ENCODE measurements at regions not wholly inside any gene's neighbourhood (a gene's known extent, or its start where the extent isn't known, plus 50 kb on each side); places are given as distances from the start of the nearest gene placed in this dataset.

GRCh38 chr9:75728391-75728790 is 162.1 kb upstream of the PCSK5 start:
- Histone ChIP-seq H3K36me3 (ENCODE audit: insufficient read depth, low read length) (no peaks in the 10 kb centered on the region), H4K20me1 (ENCODE audit: insufficient read depth) (no peaks in the 10 kb centered on the region), H3F3A (ENCODE audit: insufficient read depth, low read length, poor library complexity, severe bottlenecking) (no peaks in the 10 kb centered on the region), H3K4me3 (ENCODE audit: low read length) (no peak overlapping the region), H3K9ac (ENCODE audit: low read length) (no peak overlapping the region), H3K9me2 (ENCODE audit: insufficient read depth, low read length) (no peaks in the 10 kb centered on the region), H2AFZ (ENCODE audit: low read depth, low read length) (no peak overlapping the region), H3K27me3 (ENCODE audit: insufficient read depth, low read depth, low read length) (no peaks in the 10 kb centered on the region), H3K79me2 (replicated peaks; ENCODE audit: insufficient read depth, low read length) (no peaks in the 10 kb centered on the region), H3K9me3 (ENCODE audit: low read length) (no peaks in the 10 kb centered on the region), H3K4me2 (ENCODE audit: low read length) (no peak overlapping the region), H3K27ac (ENCODE audit: low read length) (no peak overlapping the region)
- TF ChIP-seq POLR2AphosphoS5 (IDR thresholded peaks at IDR 0.05) (no peak), EP300 (conservative IDR thresholded peaks at IDR 0.05; ENCODE audit: poor library complexity, severe bottlenecking) (no peak), RAD21 (conservative IDR thresholded peaks at IDR 0.05) (no peak), TAF1 (IDR thresholded peaks at IDR 0.05; ENCODE audit: low read depth) (no peak), SMC3 (conservative IDR thresholded peaks at IDR 0.05; ENCODE audit: poor library complexity) (no peak), MXI1 (conservative IDR thresholded peaks at IDR 0.05; ENCODE audit: poor library complexity, severe bottlenecking) (no peak), EZH2 (IDR thresholded peaks at IDR 0.05; ENCODE audit: borderline replicate concordance, insufficient read depth, low read length, poor library complexity, severe bottlenecking) (no peak)
- TF ChIP-seq, protein P1, sequence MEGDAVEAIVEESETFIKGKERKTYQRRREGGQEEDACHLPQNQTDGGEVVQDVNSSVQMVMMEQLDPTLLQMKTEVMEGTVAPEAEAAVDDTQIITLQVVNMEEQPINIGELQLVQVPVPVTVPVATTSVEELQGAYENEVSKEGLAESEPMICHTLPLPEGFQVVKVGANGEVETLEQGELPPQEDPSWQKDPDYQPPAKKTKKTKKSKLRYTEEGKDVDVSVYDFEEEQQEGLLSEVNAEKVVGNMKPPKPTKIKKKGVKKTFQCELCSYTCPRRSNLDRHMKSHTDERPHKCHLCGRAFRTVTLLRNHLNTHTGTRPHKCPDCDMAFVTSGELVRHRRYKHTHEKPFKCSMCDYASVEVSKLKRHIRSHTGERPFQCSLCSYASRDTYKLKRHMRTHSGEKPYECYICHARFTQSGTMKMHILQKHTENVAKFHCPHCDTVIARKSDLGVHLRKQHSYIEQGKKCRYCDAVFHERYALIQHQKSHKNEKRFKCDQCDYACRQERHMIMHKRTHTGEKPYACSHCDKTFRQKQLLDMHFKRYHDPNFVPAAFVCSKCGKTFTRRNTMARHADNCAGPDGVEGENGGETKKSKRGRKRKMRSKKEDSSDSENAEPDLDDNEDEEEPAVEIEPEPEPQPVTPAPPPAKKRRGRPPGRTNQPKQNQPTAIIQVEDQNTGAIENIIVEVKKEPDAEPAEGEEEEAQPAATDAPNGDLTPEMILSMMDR (IDR thresholded peaks at IDR 0.05; ENCODE audit: poor library complexity, severe bottlenecking): no peak
- TF ChIP-seq, protein P2, sequence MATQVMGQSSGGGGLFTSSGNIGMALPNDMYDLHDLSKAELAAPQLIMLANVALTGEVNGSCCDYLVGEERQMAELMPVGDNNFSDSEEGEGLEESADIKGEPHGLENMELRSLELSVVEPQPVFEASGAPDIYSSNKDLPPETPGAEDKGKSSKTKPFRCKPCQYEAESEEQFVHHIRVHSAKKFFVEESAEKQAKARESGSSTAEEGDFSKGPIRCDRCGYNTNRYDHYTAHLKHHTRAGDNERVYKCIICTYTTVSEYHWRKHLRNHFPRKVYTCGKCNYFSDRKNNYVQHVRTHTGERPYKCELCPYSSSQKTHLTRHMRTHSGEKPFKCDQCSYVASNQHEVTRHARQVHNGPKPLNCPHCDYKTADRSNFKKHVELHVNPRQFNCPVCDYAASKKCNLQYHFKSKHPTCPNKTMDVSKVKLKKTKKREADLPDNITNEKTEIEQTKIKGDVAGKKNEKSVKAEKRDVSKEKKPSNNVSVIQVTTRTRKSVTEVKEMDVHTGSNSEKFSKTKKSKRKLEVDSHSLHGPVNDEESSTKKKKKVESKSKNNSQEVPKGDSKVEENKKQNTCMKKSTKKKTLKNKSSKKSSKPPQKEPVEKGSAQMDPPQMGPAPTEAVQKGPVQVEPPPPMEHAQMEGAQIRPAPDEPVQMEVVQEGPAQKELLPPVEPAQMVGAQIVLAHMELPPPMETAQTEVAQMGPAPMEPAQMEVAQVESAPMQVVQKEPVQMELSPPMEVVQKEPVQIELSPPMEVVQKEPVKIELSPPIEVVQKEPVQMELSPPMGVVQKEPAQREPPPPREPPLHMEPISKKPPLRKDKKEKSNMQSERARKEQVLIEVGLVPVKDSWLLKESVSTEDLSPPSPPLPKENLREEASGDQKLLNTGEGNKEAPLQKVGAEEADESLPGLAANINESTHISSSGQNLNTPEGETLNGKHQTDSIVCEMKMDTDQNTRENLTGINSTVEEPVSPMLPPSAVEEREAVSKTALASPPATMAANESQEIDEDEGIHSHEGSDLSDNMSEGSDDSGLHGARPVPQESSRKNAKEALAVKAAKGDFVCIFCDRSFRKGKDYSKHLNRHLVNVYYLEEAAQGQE (IDR thresholded peaks at IDR 0.05; ENCODE audit: borderline replicate concordance): no peak

DNA sequence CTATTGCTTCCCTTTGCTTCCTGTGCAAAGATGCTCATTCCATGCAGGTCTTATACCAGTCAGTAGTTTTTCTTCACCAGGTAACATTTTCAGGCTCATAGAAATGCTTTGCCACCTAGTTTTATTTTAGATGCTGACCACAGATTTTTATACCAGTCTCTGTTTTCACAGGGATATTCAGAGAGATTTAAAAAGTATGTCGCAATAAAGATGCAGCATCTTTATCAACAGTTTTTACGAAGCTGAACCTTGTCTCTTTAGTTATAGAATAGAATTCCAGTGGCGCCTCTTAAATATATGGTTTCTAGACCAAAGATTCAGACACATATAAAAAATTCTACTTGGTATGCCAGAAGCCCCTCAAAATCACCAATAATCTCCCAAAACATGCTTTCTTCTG is 155.7 kb upstream of the PCSK5 start:
- no peak for TF ChIP-seq TAF1 (IDR thresholded peaks at IDR 0.05; ENCODE audit: low read depth)
- TF ChIP-seq, protein P1 (IDR thresholded peaks at IDR 0.05; ENCODE audit: poor library complexity, severe bottlenecking): no peak
- TF ChIP-seq, protein P2 (IDR thresholded peaks at IDR 0.05; ENCODE audit: borderline replicate concordance): no peak
- no peak for TF ChIP-seq POLR2AphosphoS5 (IDR thresholded peaks at IDR 0.05)
- TF ChIP-seq SMC3 (conservative IDR thresholded peaks at IDR 0.05; ENCODE audit: poor library complexity): no peak
- no peak for TF ChIP-seq RAD21 (conservative IDR thresholded peaks at IDR 0.05)
- TF ChIP-seq EP300 (conservative IDR thresholded peaks at IDR 0.05; ENCODE audit: poor library complexity, severe bottlenecking): no peak
- no peak for TF ChIP-seq MXI1 (conservative IDR thresholded peaks at IDR 0.05; ENCODE audit: poor library complexity, severe bottlenecking)
- TF ChIP-seq EZH2 (IDR thresholded peaks at IDR 0.05; ENCODE audit: borderline replicate concordance, insufficient read depth, low read length, poor library complexity, severe bottlenecking): no peak
- Histone ChIP-seq H3K27me3 (ENCODE audit: insufficient read depth, low read depth, low read length) (no peaks in the 10 kb centered on the region), H2AFZ (ENCODE audit: low read depth, low read length) (no peak overlapping the region), H3K79me2 (replicated peaks; ENCODE audit: insufficient read depth, low read length) (no peaks in the 10 kb centered on the region), H3K4me2 (ENCODE audit: low read length) (no peak overlapping the region), H3K9me2 (ENCODE audit: insufficient read depth, low read length) (no peaks in the 10 kb centered on the region), H3K9me3 (ENCODE audit: low read length) (no peaks in the 10 kb centered on the region), H3F3A (ENCODE audit: insufficient read depth, low read length, poor library complexity, severe bottlenecking) (no peaks in the 10 kb centered on the region), H3K36me3 (ENCODE audit: insufficient read depth, low read length) (no peaks in the 10 kb centered on the region), H3K4me3 (ENCODE audit: low read length) (no peak overlapping the region), H3K27ac (ENCODE audit: low read length) (no peak overlapping the region), H4K20me1 (ENCODE audit: insufficient read depth) (no peaks in the 10 kb centered on the region), H3K9ac (ENCODE audit: low read length) (no peak overlapping the region)
